Liver (tissue), 8 donors: ENCODE measurements at regions not wholly inside any gene's neighbourhood (a gene's known extent, or its start where the extent isn't known, plus 50 kb on each side); places are given as distances from the start of the nearest gene placed in this dataset.

Experiments used
- DNase-seq: peaks from one replicate; pipeline ENCODE4 v3.0.0-alpha.2; 2017; ENCODE audit warnings: low spot score
- H3K27ac ChIP-seq, 2 donors: one replicate each; pipeline ENCODE4 v1.7.0; 2013; ENCODE audit warnings: inconsistent platforms in 2 of 2, low read length in 2 of 2, control low read depth in 1 of 2, low read depth in 1 of 2, mild to moderate bottlenecking in 1 of 2
- H3K27me3 ChIP-seq, 4 donors: one replicate each; pipeline versions ENCODE4 v1.6.1 to v1.7.0; 2013; ENCODE audit warnings: low read length in 3 of 4, inconsistent platforms in 1 of 4, mild to moderate bottlenecking in 1 of 4, moderate library complexity in 1 of 4; ENCODE audit not compliant: control insufficient read depth in 4 of 4, insufficient read depth in 4 of 4
- H3K36me3 ChIP-seq, 4 donors: one replicate each; pipeline versions ENCODE4 v1.6.1 to v1.7.0; 2013; ENCODE audit warnings: low read length in 3 of 4, mild to moderate bottlenecking in 3 of 4, low read depth in 1 of 4, moderate library complexity in 1 of 4; ENCODE audit not compliant: control insufficient read depth in 4 of 4, insufficient read depth in 3 of 4
- H3K4me1 ChIP-seq, 4 donors: one replicate each; pipeline versions ENCODE4 v1.6.1 to v1.7.0; 2013; ENCODE audit warnings: low read length in 3 of 4, mild to moderate bottlenecking in 3 of 4, moderate library complexity in 1 of 4; ENCODE audit not compliant: control insufficient read depth in 4 of 4, insufficient read depth in 4 of 4
- H3K4me3 ChIP-seq, 3 donors: one replicate each; pipeline versions ENCODE4 v1.6.1 to v1.7.0; 2013; ENCODE audit warnings: low read length in 3 of 3, control low read depth in 1 of 3, low read depth in 1 of 3, mild to moderate bottlenecking in 1 of 3
- H3K9ac ChIP-seq, 2 donors: one replicate each; pipeline ENCODE4 v1.7.0; 2013; ENCODE audit warnings: low read length in 2 of 2, mild to moderate bottlenecking in 2 of 2, moderate library complexity in 2 of 2, control low read depth in 1 of 2, low read depth in 1 of 2
- H3K9me3 ChIP-seq, 4 donors: one replicate each; pipeline versions ENCODE4 v1.6.1 to v1.7.0; 2013; ENCODE audit warnings: low read length in 3 of 4; ENCODE audit not compliant: control insufficient read depth in 4 of 4
- ATF3 ChIP-seq: IDR thresholded peaks from 2 replicates; pipeline ENCODE4 v1.6.1; 2016; ENCODE audit warnings: antibody characterized with exemption
- CTCF ChIP-seq: fragments of 150-350 bp; IDR thresholded peaks from 2 replicates; pipeline ENCODE4 v1.5.1; 2017; ENCODE audit warnings: improper control_type of control experiment, low read depth, low read length; ENCODE audit not compliant: missing input control
- EGR1 ChIP-seq, 2 donors: IDR thresholded peaks; 2 replicates each; pipeline ENCODE4 v1.6.1; 2016 to 2018; ENCODE audit warnings: antibody characterized with exemption in 2 of 2, low read depth in 2 of 2
- FOXA1 ChIP-seq: IDR thresholded peaks from 2 replicates; pipeline ENCODE4 v1.6.1; 2016; ENCODE audit warnings: antibody characterized with exemption
- FOXA2 ChIP-seq: IDR thresholded peaks from 2 replicates; pipeline ENCODE4 v1.6.1; 2016; ENCODE audit warnings: antibody characterized with exemption
- GABPA ChIP-seq, 2 donors: IDR thresholded peaks in 1 of 2; conservative IDR thresholded peaks in 1 of 2; 2 replicates each; pipeline ENCODE4 v1.6.1; 2016; ENCODE audit warnings: antibody characterized with exemption in 2 of 2, mild to moderate bottlenecking in 1 of 2, moderate library complexity in 1 of 2
- HNF4A ChIP-seq, 2 donors: conservative IDR thresholded peaks; 2 replicates each; pipeline ENCODE4 v1.6.1; 2016; ENCODE audit warnings: antibody characterized with exemption in 2 of 2, mild to moderate bottlenecking in 2 of 2
- HNF4G ChIP-seq: IDR thresholded peaks from 2 replicates; pipeline ENCODE4 v1.6.1; 2016; ENCODE audit warnings: antibody characterized with exemption
- JUND ChIP-seq, 2 donors: IDR thresholded peaks; 2 replicates each; pipeline ENCODE4 v1.6.1; 2016; ENCODE audit warnings: antibody characterized with exemption in 2 of 2
- MAX ChIP-seq: IDR thresholded peaks from 2 replicates; pipeline ENCODE4 v1.6.1; 2016; ENCODE audit warnings: antibody characterized with exemption
- NR2F2 ChIP-seq: IDR thresholded peaks from 2 replicates; pipeline ENCODE4 v1.6.1; 2016; ENCODE audit warnings: antibody characterized with exemption
- RAD21 ChIP-seq, 2 donors: IDR thresholded peaks; 2 replicates each; pipeline ENCODE4 v1.6.1; 2016; ENCODE audit warnings: antibody characterized with exemption in 2 of 2, mild to moderate bottlenecking in 2 of 2
- REST ChIP-seq: IDR thresholded peaks from 2 replicates; pipeline ENCODE4 v1.6.1; 2016; ENCODE audit warnings: antibody characterized with exemption, mild to moderate bottlenecking
- RXRA ChIP-seq, 2 donors: IDR thresholded peaks; 2 replicates each; pipeline ENCODE4 v1.6.1; 2017 to 2018; ENCODE audit warnings: antibody characterized with exemption in 2 of 2, mild to moderate bottlenecking in 1 of 2
- SP1 ChIP-seq: IDR thresholded peaks from 2 replicates; pipeline ENCODE4 v1.6.1; 2018; ENCODE audit warnings: antibody characterized with exemption, mild to moderate bottlenecking
- TAF1 ChIP-seq: conservative IDR thresholded peaks from 2 replicates; pipeline ENCODE4 v1.6.1; 2016; ENCODE audit warnings: antibody characterized with exemption, mild to moderate bottlenecking
- YY1 ChIP-seq: IDR thresholded peaks from 2 replicates; pipeline ENCODE4 v1.6.1; 2016; ENCODE audit warnings: antibody characterized with exemption, mild to moderate bottlenecking
- ZBTB33 ChIP-seq: IDR thresholded peaks from 2 replicates; pipeline ENCODE4 v1.6.1; 2016; ENCODE audit warnings: antibody characterized with exemption
- WGBS: extraction: QIAGEN DNeasy Blood & Tissue Kit; methylation state at CpG from one replicate; pipeline ENCODE4 v1.1.7; 2013; 5-methylcytosine and 5-hydroxymethylcytosine counted together
- donor health status: healthy.
- donor health status: healthy.
- donor health status: healthy.
- donor health status: healthy.
- donor health status: healthy.

- H3K9me3 ChIP-seq, result no peaks in the 10 kb centered on the region
- 96% methylated on average over 4 of the region's 4 CpGs for WGBS
- no peaks in the 10 kb centered on the region for H3K4me1 ChIP-seq
- H3K9ac ChIP-seq, result no peak overlapping the region
- H3K27ac ChIP-seq, result no peak overlapping the region
- no peak for DNase-seq
- H3K27me3 ChIP-seq, result no peaks in the 10 kb centered on the region
- no peaks in the 10 kb centered on the region for H3K36me3 ChIP-seq
- H3K4me3 ChIP-seq, result no peak overlapping the region
- TF ChIP-seq SP1 (no peak), REST (no peak), NR2F2 (no peak), JUND (IDR thresholded peaks at IDR 0.05) (no peak), EGR1 (IDR thresholded peaks at IDR 0.05; ENCODE audit: low read depth in 2 of 2) (no peak), RAD21 (IDR thresholded peaks at IDR 0.05) (no peak), FOXA2 (no peak), ZBTB33 (no peak), ATF3 (no peak), RXRA (IDR thresholded peaks at IDR 0.05) (no peak), FOXA1 (no peak), YY1 (no peak), TAF1 (no peak), CTCF (no peak)
These were observed 80.1 kb upstream of the IVNS1ABP start for GRCh38 chr1:185397183-185397582.

- Histone ChIP-seq H3K9ac (no peak overlapping the region), H3K4me1 (no peaks in the 10 kb centered on the region), H3K27me3 (no peaks in the 10 kb centered on the region), H3K4me3 (no peak overlapping the region), H3K9me3 (no peaks in the 10 kb centered on the region), H3K27ac (no peak overlapping the region), H3K36me3 (no peaks in the 10 kb centered on the region)
- 92% methylated on average over 2 of the region's 2 CpGs for WGBS
- no peak for DNase-seq
- TF ChIP-seq MAX, result no peak
- TF ChIP-seq EGR1 (IDR thresholded peaks at IDR 0.05; ENCODE audit: low read depth in 2 of 2), result no peak
- TF ChIP-seq FOXA2, result no peak
- TF ChIP-seq GABPA (IDR thresholded peaks at IDR 0.05 in 1 of 2, conservative IDR thresholded peaks at IDR 0.05 in 1 of 2), result no peak
- no peak for TF ChIP-seq HNF4G
- TF ChIP-seq SP1, result no peak
- TF ChIP-seq YY1, result no peak
- TF ChIP-seq RXRA (IDR thresholded peaks at IDR 0.05), result no peak
- no peak for TF ChIP-seq CTCF
- TF ChIP-seq HNF4A (conservative IDR thresholded peaks at IDR 0.05), result no peak
- TF ChIP-seq JUND (IDR thresholded peaks at IDR 0.05), result no peak
- TF ChIP-seq RAD21 (IDR thresholded peaks at IDR 0.05), result no peak
- no peak for TF ChIP-seq TAF1
- no peak for TF ChIP-seq NR2F2
- TF ChIP-seq ZBTB33, result no peak
These were observed 79.1 kb upstream of the IVNS1ABP start for GRCh38 chr1:185396126-185396525.
